ENCODE measurements at regions not wholly inside any gene's neighbourhood (a gene's known extent, or its start where the extent isn't known, plus 50 kb on each side); places are given as distances from the start of the nearest gene placed in this dataset.

DNA sequence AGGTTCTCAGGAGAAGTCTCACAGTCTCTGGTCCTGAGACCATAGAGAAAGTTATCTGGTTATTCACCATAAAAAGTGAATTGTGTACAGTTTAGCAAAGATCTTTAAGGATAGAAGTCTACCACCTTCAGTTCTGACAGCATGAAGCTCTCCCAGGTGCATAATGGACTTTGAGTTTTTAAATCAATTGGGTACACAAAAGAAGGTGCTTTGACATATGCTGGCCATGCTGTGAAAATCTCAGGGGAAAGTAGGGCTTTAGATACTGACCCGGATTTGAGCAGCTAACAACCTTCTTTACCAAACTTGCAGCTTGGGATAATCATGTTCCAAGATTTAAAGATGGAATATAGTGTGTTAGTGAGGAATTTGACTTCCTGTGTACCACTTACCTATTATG is 264.2 kb downstream of the ZSWIM6 start:
- DNase-seq = no peak

- DNase-seq = no peak
Measured at GRCh38 chr5:61597684-61598083, 265.6 kb downstream of the ZSWIM6 start.

DNA sequence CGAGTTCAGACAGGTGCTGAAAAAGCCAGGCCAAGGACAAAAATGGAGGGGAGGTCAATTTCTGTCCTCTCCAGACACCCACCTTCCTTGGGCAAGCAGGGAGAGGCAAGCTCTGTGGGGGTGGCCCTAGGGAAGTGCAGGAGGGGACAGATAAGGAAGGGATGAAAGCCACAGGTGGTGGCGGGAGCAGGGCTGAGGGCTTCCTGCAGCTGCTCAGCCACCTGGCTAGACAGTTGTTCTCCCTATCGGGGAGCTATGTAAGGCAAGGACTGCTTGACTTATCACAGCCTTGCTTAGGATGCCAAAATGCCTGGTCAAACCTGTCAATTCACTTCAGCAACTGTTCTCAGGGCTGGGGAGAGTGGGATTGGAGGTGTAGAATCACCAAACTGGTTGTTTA is 266.1 kb downstream of the ZSWIM6 start:
- peak; percentile 5 for DNase-seq

DNA sequence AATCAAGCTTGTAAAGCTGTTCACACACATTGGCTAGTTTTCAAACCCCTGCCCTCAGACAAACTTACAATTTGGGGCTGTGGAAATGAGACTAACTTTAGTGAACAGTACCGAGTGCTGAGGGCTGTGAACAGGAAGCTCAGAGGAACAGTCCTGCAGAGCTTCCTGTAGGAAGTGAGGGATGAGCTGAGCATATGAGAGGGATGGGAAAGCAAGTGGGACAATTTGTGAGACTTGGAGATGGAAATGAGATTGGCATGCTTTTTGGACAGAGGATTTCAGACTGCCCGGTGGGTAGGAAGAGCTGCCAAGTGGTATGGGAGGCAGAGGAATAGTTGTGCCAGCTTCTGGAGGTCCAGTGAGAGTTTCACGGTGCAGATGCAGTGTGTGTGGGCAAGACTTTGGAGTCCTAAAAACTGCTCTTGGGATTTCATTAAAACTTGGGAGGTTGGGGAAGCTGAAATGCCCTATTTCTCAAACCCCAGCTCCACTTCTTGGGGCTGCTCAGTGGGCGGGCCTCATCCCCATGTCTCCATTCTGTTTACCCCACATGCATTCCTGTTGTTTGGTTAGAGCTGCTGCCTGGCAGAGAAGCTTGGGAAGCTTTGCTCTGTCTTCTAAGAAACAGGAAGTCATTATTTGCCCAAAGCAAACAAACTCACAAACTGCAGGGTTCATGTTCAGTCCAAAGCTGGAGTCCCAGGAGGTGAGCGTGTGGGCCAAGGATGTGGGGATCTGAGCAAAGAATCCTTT is 267.5 kb downstream of the ZSWIM6 start:
- no peak for DNase-seq

GRCh38 chr5:61600123-61600444 is 268.0 kb downstream of the ZSWIM6 start:
- no peak for DNase-seq

- no peak for DNase-seq
Measured at GRCh38 chr5:61600945-61601511, 269.0 kb downstream of the ZSWIM6 start.

DNA sequence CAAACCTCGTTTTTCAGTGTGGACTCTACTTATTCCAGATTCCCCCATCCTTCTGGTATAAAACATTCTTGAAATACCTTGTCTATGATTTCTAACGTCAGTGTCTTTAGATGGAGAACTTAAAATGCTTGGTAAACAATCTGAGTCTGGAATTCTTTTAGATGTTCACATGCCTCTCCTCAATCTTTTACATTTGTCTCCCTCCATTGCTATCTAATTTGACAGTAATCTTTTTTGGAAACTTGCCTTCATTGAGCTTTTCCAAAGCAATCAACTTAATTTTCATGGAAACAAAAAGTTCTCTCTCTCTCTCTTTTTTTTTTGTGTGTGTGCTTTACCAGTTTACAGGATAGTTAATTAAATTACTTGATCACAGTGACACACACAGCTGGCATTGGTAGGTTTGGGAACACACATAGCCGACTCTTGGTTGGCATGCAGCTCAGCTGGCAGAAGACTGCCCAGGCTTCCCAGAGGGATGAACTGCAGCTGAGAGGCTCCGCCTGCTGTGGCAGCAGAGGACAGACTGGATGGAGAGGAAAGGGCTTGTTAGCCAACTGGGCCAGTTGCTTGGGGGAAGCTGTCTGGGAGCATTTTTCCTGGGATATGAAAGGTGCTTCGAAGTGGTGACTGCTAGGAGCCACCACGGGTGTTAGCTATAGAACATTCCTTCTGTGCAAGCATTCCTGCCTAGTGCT is 271.3 kb downstream of the ZSWIM6 start:
- no peak for DNase-seq

DNA sequence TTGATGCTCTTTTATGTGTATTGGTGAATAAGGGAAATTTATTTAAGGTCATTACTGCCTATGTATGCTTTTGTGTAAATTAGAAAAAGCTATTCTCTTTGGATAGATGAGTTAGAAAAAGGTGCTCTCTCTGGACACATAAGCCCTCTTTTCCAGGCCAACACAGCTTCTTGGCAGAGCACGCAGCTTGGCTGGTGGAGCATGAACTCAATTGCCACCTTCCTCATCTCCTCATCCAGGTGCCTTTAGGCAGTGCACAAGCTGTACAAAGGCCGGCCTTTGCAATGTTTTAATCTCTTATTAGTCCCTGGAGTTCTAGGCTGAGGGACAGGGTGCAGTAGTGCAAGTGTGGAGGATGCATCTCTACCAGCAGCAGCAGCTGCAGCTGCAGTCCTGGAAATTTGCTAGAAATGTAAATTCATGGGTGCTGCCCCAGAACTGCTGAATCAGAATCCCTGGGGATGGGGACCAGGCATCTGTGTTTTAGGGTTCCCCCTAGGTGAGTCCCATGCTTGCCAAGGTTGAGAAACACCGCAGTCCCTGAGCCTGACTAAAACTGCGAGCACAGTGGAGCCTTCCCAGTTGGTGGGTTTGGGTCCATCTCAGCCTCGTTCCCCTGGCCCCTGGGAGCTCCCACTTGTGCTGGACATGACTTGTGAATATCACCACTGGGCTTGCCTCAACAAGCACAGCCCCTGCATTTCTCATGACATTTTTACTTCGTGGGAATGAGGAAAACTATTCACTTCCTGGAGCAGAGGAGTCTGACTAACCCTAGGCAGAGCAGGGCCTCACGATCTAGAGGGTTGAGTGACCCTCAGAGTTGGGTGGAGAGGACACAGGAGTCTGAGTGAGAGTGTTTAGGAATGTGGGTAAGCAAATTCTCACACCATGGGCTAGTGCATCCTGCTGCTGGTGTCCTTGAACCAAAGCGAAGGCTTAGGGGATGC is 272.3 kb downstream of the ZSWIM6 start:
- DNase-seq = no peak

- no peak for DNase-seq
Measured at GRCh38 chr5:61609840-61610677, 278.0 kb downstream of the ZSWIM6 start.

GRCh38 chr5:61610678-61611024 is 278.6 kb downstream of the ZSWIM6 start:
- no peak for DNase-seq

DNA sequence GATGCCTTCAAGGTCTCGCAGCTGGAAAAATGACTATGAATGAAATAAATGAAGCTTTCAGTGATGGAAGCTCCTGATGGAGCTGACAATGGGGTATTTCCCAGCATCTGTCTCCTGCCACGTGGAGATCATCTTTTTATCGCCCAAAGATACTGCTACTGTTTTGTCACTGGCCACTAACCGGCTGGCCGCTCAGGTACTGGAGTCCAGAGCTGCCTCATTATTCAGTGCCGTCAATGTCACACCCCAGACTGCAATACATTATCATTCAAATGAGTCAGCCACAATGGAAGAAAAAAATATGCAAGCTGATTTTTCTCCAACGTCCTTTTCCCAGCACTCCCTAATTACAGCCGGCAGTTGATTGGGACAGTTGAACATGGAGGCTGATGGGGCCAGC is 280.4 kb downstream of the ZSWIM6 start:
- DNase-seq = no peak

DNA sequence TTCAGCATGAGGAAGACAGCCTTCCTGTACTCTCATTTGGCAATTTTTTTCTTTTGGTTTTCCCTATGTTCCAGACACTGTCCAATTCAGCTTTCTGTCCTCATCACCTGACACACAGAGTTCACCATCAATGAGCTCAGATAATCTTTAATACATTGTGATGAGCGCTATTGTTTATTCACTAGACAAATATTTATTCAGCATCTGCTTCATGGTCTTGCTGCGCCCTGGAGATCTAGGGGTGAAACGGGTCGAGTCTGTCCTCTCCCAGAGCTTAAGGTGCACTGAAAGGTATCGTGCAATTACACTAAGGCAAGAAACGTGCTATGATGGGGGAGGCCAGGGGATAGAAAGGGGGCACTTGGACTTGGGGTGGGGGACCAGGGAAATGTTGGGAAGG is 281.6 kb downstream of the ZSWIM6 start:
- DNase-seq = no peak

GRCh38 chr5:61614606-61615005 is 282.5 kb downstream of the ZSWIM6 start:
- DNase-seq = no peak

- no peak for DNase-seq
Measured at GRCh38 chr5:61617039-61617438, 285.0 kb downstream of the ZSWIM6 start.

- DNase-seq = no peak
Measured at GRCh38 chr5:61617995-61618525, 286.0 kb downstream of the ZSWIM6 start.

GRCh38 chr5:61618577-61618976 is 286.5 kb downstream of the ZSWIM6 start:
- no peak for DNase-seq

- DNase-seq = no peak
Measured at GRCh38 chr5:61619289-61619688, 287.2 kb downstream of the ZSWIM6 start.

- no peak for DNase-seq
Measured at GRCh38 chr5:61619777-61620518, 287.9 kb downstream of the ZSWIM6 start.

DNA sequence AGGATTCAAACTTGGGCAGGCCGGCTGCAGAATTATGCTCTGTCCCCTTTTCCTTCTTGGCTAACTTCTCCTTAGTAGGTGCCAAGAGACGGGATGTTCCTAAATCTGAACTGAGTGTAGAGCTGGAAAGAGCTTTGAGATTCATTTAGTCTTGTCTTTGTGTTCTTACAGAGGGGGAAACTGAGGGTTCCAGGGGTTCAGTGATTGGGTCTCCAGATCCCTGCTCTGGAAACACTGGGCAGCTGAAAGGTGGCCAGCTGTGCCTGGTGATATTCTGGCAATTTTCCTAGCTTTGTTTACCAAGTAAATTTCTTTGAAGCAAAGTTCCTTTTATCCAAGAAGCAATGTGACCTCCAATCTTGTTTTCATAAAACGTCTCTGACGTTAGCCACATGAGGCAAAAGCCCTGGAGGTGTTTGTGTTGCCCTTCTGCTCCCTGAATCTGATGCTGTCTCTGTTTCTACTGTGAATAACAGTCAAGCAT is 288.7 kb downstream of the ZSWIM6 start:
- DNase-seq = no peak

DNA sequence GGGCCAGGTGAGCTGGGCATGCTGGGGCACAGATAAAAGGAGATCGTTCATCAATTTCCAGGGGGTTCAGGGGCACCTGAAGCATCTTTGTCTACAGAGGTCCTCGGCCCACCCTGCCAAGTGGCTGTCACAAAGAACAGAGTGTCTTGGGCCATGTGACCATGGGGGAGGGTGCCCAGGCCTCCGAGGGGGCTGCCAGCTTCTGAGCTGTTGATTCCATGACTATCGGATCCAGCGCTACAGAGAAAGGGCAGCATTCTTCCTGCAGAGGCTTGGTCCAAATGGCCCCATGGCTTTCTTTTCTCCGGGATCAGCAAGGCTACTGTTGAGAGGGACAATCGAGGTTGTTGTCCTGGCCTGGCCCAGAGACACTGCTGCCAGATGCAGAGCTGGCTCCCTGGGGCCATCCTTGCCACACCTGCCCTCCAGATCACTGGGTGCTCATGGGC is 289.2 kb downstream of the ZSWIM6 start:
- no peak for DNase-seq

- no peak for DNase-seq
Measured at GRCh38 chr5:61622156-61622555, 290.1 kb downstream of the ZSWIM6 start.
